SW480 (cell line): ENCODE measurements at regions not wholly inside any gene's neighbourhood (a gene's known extent, or its start where the extent isn't known, plus 50 kb on each side); places are given as distances from the start of the nearest gene placed in this dataset.

Experiments used
- DNase-seq: peaks from one replicate; pipeline ENCODE4 v3.0.0-alpha.2; 2016; ENCODE audit warnings: low spot score

DNA sequence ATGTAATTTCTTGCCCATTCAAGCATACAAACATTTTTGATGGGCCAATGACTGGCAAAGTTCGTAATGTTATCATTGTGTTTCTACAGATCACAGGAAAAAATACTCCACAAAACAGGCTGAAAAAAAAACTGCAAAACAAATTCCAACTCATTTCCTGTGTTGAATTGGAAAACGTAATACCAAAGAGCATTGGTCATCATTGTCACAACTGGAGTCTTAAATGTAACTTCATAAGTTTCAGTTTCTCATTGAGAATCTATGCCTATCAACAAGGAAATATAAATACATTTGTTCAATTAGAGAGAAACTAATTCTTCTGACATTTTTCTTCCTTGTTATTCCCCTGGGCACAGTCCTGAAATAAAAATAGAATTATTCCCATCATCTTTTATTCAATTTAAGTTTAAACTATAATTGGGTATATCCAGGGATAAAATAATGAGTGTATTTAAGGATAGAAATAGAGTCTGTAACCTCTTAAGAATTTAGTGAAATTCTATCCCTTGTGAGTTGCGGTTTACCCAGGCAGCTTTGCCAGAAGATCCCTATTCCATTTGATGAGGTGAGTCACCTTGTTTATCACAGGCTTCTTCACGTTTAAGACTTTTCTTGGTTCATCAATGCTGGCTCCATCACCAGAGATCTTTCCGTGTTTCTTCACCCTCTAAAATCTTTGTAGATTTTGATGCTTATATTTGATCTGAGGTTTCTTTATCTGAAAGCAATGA lies 112.7 kb upstream of the ITGA1 start:
- DNase-seq: no peak

- no peak for DNase-seq
These were observed 105.2 kb upstream of the ITGA1 start for GRCh38 chr5:52682492-52682891.

GRCh38 chr5:52684051-52684450 lies 103.7 kb upstream of the ITGA1 start:
- DNase-seq: no peak

GRCh38 chr5:52685566-52685965 lies 102.2 kb upstream of the ITGA1 start:
- no peak for DNase-seq

DNA sequence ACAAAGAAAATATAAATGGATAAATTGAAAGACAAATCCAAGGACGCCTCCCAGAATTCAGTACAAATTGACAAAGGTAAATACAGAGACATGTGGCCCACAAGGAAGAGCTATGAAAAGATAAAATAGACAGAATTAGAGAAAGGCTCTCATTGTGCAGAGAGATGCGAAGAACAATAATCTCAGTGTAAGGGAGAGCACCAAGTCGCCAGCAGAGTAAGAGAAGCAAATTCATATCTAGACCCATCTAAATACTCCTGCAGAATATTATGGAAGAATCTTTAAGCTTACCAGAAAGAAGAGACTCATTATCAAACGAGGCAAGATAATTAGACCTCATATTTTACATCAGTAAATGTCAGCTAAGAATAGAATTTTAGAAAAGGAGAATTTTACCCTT lies 101.7 kb upstream of the ITGA1 start:
- no peak for DNase-seq

DNA sequence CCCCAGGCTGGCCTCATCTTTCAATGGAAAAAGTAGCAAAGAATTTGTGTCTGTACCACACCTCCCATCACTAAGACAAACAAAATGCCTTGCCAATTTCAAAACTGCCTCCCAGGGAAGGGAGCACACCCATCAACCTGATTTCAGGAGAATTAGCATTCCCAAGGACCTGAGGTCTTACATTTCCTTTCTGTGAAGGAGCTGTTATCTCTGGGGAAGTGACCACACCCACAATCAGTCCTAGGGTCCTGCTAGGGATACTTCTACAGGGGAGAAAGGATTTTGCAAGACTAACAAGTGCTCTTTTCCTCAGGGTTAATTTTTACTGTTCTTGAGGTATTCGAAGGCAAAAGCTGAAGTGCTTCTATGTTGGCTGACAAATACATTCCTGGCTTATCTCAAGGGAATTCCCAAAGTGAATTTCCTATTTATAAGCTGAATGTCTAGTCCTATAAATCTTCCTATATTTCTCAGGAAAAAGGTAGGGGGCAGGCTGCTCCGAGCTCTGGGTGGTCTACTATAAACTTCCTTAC lies 97.4 kb upstream of the ITGA1 start:
- no peak for DNase-seq

DNA sequence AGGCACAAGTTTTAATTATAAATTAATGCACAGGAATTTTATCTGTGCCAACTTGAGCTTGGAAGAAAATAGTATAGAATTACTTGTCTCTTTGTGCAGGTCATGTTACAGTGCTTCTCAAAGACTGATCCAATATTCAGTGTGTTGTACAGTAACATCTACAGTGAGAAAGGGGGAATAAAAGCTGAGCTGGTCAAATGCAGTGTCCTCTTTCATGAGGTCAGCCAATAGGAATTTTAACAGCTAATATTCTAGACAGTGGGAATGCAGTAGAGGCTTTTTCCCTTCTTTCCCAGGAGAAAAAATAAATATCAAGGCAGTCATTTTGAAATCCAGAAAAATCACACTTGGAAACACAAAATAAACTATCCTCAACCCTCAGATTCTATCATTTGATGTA lies 95.7 kb upstream of the ITGA1 start:
- no peak for DNase-seq

- no peak for DNase-seq
These were observed 95.1 kb upstream of the ITGA1 start for GRCh38 chr5:52692606-52693005.

GRCh38 chr5:52693280-52693679 lies 94.4 kb upstream of the ITGA1 start:
- no peak for DNase-seq

GRCh38 chr5:52693836-52694235 lies 93.9 kb upstream of the ITGA1 start:
- DNase-seq: no peak

DNA sequence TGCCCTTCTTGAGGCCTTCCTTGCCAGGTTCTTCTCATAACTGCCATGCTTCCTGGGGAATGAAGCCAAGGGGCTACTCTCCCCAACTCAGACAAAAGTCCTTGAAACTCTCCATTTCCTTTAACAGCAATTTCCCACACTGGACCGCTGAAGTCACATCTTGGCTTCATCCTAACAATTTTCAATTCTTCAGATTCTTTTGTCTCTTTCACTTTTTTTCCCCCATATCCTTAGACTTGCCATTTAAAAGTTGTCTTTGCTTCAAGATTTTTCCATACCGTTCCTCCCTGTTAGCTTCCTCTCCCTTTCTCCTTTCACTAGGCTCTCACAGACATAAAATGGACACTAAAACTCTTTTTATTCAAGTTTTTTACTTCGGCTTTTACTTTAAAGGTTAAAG lies 93.1 kb upstream of the ITGA1 start:
- DNase-seq: no peak

DNA sequence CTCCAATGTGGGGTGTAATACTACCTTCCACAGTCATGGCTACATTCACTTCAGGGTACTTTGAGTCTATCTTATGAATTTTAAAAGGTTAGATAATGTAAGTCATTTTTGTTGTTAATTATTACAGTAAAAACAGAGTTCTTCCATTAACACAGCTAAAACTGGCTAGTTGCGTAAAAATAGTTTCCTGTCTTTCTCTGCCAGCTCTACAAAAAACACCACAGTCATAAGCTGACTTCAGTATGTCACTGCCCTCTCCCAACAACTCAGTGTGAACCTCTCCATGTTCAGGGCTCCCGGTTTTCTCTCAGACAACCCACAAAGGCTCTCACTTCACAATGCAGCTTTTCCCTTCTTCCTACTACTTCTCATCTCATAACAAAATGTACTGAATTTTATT lies 84.8 kb upstream of the ITGA1 start:
- DNase-seq: no peak

GRCh38 chr5:52703321-52703720 lies 84.4 kb upstream of the ITGA1 start:
- no peak for DNase-seq

- peak; percentile 39 for DNase-seq
These were observed 82.0 kb upstream of the ITGA1 start for GRCh38 chr5:52705720-52706119.

GRCh38 chr5:52706775-52707174 lies 80.9 kb upstream of the ITGA1 start:
- no peak for DNase-seq

- no peak for DNase-seq
These were observed 80.1 kb upstream of the ITGA1 start for GRCh38 chr5:52707616-52708015.

DNA sequence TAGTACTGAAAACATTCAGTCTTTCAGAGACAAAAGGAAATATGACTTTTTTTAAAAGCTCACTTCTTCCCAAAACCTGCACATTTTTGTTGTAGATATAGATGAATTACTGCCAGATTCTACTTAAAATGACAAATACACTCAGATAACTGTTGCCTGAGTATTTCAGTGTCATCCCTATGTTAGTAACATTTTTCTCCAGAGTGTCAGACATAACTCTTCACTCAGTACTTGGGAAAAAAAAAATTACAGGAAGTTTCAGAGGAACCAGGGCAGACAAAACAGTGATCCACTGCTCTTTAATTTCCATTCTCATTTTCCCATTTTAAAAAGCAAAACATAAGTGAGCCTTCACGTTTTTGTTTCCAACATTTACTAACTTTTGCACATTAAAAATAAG lies 79.3 kb upstream of the ITGA1 start:
- DNase-seq: no peak

- DNase-seq: peak; percentile 92
These were observed 78.4 kb upstream of the ITGA1 start for GRCh38 chr5:52709167-52709925.

- DNase-seq: peak; percentile 45
These were observed 77.3 kb upstream of the ITGA1 start for GRCh38 chr5:52710310-52710971.

DNA sequence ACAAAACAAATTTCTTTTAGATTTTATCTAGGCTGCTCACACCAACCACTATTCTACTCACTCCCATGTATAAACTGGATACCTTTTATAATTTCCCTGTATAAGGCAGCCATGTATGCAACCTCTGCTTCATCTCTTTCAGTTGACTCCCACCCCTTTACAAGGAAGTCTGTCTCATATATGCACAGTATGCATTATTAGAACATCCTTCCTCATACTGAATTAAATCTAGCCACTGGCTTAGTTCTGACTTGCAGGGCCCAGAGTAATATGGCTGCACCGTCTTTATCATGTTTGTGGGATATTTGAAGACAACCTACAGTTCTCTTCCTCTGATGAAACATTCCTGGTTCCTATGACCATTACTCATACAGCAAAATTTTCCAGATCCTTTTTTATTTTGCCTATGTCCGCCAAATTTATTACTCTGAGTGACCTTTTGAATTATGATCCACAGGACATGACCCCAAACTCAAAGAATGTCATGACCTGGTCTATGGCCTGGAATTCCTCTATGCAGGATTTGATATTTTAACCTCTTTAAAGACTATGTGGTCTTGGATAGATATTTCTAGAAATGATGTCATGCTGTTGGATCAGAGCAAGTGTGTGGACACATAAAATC lies 76.6 kb upstream of the ITGA1 start:
- no peak for DNase-seq

DNA sequence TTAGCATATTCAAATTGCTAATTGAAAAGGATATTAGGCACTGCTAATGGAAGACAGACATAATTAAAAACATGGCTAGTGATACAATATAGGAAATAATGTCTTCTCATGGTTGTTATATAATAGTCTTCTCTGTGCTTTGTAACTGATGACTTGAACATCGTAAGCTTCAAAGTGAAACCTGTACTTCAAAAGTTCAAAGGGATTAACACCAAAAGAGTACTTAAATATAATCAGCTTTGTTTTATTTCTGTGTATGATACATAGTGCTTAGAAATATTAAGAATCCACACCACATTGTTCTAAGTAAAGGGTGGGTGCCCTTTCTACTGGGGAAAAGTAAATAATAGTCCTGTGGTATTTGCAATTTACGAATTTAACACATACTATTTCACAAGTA lies 75.4 kb upstream of the ITGA1 start:
- peak; percentile 52 for DNase-seq

DNA sequence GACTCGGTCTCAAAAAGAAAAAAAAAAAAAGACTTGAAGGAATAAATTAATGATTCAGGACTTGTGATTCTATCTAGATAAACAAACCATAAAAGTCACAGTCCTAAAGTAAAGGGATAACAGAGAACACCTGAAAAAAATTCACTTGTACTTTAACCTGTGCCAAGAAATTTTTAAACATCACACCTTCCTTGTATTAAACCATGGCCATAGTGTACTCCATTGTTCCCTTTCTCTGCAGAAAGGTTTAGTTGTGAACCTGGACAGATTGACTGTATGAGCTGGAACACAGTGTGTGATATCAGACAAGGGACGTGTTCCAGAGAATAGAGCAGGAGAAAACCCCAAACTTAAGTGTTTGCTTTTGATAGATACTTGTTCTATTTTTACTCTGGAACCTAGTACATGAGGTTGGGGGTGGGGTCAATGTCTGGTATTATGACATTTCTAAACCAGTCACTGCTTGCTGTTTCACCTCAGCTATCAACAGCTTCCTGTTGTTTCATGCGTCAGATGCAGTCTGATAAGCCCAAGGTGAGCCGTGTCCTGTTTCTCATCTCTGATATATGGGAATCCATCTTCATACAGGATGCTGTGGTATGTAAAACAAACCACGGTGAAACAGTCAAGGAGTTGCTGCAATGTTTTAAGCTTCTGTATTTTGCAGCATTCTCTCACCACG lies 62.5 kb upstream of the ITGA1 start:
- peak; percentile 36 for DNase-seq
